Peyer's patch (tissue), 4 donors: ENCODE measurements at regions not wholly inside any gene's neighbourhood (a gene's known extent, or its start where the extent isn't known, plus 50 kb on each side); places are given as distances from the start of the nearest gene placed in this dataset.

Experiments used
- DNase-seq, 3 donors: peaks; one replicate each; pipeline ENCODE4 v3.0.0-alpha.2; 2017 to 2019
- H3K27ac ChIP-seq, 4 donors: fragments of 200-600 bp; sonication (generic); one replicate each; pipeline ENCODE4 v1.5.1; 2016 to 2019
- H3K27me3 ChIP-seq, 2 donors: fragments of 200-600 bp; sonication (generic); one replicate each; pipeline ENCODE4 v1.5.1; 2019
- H3K36me3 ChIP-seq, 3 donors: fragments of 200-600 bp; sonication (generic); one replicate each; pipeline ENCODE4 v1.5.1; 2016 to 2019
- H3K4me1 ChIP-seq, 4 donors: fragments of 200-600 bp; sonication (generic); one replicate each; pipeline ENCODE4 v1.5.1; 2016 to 2019
- H3K4me3 ChIP-seq, 4 donors: fragments of 200-600 bp; sonication (generic); 1 replicate in 3 of 4; 2 replicates in 1 of 4; pipeline ENCODE4 v1.5.1; 2016 to 2019; ENCODE audit warnings: mild to moderate bottlenecking in 1 of 4
- H3K9me3 ChIP-seq, 4 donors: fragments of 200-600 bp; sonication (generic); one replicate each; pipeline ENCODE4 v1.5.1; 2016 to 2019; ENCODE audit warnings: mild to moderate bottlenecking in 1 of 4
- POLR2A ChIP-seq, 2 donors: fragments of 450-650 bp; IDR thresholded peaks; one replicate each; pipeline ENCODE4 v1.5.1; 2017; ENCODE audit warnings: antibody characterized with exemption in 2 of 2, mild to moderate bottlenecking in 2 of 2, moderate library complexity in 2 of 2
- TF ChIP-seq, protein P1 (sequence below), 6 experiments: fragments of 450-650 bp in 4 of 6; fragments of 200-600 bp in 2 of 6; sonication (generic) in 1 of 6; IDR thresholded peaks; one replicate each; pipeline ENCODE4 v1.5.1; 2017 to 2019; ENCODE audit warnings: antibody characterized with exemption in 6 of 6, mild to moderate bottlenecking in 3 of 6, moderate library complexity in 1 of 6

DNA sequence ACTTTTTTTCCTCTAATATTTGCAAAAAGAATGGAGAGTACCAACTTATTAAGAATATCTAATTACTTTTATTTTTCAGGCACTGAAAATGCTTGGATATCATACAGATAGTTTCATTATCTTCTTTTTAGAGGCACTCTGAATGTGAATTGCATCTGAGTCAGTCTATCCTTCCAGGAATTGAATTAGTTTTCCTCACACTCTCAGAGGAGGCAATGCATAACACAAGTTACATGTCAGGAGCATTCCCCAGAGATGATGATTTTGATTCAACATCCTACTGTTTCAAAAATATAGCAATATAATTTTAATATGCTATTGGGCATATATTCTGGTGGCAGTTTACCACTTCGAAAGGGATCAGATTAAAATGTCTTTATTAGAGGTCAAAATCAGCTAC lies 1315.4 kb downstream of the PCDH9 start:
- no peak for DNase-seq
- no peaks in the 10 kb centered on the region for H3K36me3 ChIP-seq
- H3K4me3 ChIP-seq, result no peak overlapping the region
- H3K9me3 ChIP-seq, result peaks cover 0 to 4% (median 0%) of the 10 kb centered on the region in 4 donors
- H3K27me3 ChIP-seq, result no peaks in the 10 kb centered on the region
- TF ChIP-seq, protein P1, sequence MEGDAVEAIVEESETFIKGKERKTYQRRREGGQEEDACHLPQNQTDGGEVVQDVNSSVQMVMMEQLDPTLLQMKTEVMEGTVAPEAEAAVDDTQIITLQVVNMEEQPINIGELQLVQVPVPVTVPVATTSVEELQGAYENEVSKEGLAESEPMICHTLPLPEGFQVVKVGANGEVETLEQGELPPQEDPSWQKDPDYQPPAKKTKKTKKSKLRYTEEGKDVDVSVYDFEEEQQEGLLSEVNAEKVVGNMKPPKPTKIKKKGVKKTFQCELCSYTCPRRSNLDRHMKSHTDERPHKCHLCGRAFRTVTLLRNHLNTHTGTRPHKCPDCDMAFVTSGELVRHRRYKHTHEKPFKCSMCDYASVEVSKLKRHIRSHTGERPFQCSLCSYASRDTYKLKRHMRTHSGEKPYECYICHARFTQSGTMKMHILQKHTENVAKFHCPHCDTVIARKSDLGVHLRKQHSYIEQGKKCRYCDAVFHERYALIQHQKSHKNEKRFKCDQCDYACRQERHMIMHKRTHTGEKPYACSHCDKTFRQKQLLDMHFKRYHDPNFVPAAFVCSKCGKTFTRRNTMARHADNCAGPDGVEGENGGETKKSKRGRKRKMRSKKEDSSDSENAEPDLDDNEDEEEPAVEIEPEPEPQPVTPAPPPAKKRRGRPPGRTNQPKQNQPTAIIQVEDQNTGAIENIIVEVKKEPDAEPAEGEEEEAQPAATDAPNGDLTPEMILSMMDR (IDR thresholded peaks at IDR 0.05), result no peak
- no peak for TF ChIP-seq POLR2A (IDR thresholded peaks at IDR 0.05)
- no peak overlapping the region for H3K27ac ChIP-seq
- H3K4me1 ChIP-seq, result no peaks in the 10 kb centered on the region

GRCh38 chr13:65913173-65913572 lies 1317.0 kb downstream of the PCDH9 start:
- TF ChIP-seq POLR2A (IDR thresholded peaks at IDR 0.05), result no peak
- TF ChIP-seq, protein P1 (IDR thresholded peaks at IDR 0.05), result no peak
- H3K4me1 ChIP-seq, result no peaks in the 10 kb centered on the region
- no peaks in the 10 kb centered on the region for H3K27me3 ChIP-seq
- no peaks in the 10 kb centered on the region for H3K36me3 ChIP-seq
- H3K9me3 ChIP-seq, result peaks cover 0 to 6% (median 0%) of the 10 kb centered on the region in 4 donors
- H3K27ac ChIP-seq, result no peak overlapping the region
- no peak for DNase-seq
- no peak overlapping the region for H3K4me3 ChIP-seq

GRCh38 chr13:65912516-65912915 lies 1317.6 kb downstream of the PCDH9 start:
- no peak overlapping the region for H3K4me3 ChIP-seq
- peaks cover 0 to 6% (median 0%) of the 10 kb centered on the region in 4 donors for H3K9me3 ChIP-seq
- H3K4me1 ChIP-seq, result no peaks in the 10 kb centered on the region
- no peak for DNase-seq
- H3K27me3 ChIP-seq, result no peaks in the 10 kb centered on the region
- no peaks in the 10 kb centered on the region for H3K36me3 ChIP-seq
- no peak overlapping the region for H3K27ac ChIP-seq
- TF ChIP-seq POLR2A (IDR thresholded peaks at IDR 0.05), result no peak
- TF ChIP-seq, protein P1 (IDR thresholded peaks at IDR 0.05), result no peak

DNA sequence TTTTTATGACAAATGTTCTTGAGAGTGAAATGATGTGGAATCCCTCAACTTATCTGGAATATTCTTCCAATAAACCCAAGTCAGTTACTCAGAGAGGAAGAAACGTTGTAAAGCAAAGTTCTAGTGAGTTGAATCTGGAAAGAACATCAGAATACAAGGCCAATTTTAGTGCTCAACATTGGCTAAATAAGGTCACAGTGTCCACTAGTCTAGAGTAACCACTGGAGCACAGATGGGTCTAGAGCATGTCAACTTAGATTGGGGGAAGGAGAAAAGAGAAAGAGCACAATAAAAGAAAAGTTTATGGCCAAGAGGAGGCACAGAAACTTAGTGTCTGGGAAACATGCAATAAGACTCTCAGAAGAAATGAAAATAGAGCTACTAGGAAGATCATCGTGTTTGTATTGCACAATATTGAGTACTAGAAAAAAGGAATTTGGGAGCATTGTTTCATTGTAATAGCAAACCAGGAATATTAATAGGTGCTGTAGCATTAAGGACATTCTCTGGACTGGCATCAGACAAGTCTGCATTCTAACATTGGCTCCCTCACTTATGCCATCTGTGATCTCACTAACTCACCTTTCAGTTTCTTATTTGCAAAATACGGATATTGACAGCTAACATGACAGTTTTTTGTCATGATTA lies 1318.5 kb downstream of the PCDH9 start:
- Histone ChIP-seq H3K4me3 (no peak overlapping the region), H3K27ac (no peak overlapping the region)
- no peak for TF ChIP-seq POLR2A (IDR thresholded peaks at IDR 0.05)
- TF ChIP-seq, protein P1 (IDR thresholded peaks at IDR 0.05), result no peak

DNA sequence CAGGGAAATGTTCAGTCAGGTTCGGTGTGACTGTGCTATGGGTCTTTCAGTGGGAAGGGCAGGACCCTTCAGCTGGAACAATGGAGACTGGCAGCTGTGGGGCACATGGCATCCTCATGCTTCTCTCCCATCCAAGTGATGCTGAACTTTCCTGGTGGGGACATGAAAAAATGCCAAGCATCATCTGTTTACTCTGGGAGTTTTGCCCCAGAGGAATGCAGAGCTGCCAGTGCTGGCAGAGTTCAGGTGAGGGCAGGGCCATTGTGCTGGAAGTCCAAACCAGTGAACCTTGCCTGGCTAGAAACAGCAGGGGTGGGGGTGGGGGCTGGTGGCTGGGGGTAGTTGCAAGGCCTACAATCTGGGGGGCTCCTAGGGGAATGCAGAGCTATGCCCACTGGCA lies 1320.6 kb downstream of the PCDH9 start:
- Histone ChIP-seq H3K4me3 (no peak overlapping the region), H3K36me3 (no peaks in the 10 kb centered on the region), H3K4me1 (no peaks in the 10 kb centered on the region), H3K9me3 (peaks cover 0 to 6% (median 0%) of the 10 kb centered on the region in 4 donors), H3K27ac (no peak overlapping the region), H3K27me3 (no peaks in the 10 kb centered on the region)
- TF ChIP-seq, protein P1 (IDR thresholded peaks at IDR 0.05), result no peak
- TF ChIP-seq POLR2A (IDR thresholded peaks at IDR 0.05), result no peak
- DNase-seq, result no peak

More for the DNA sequence above, 1318.5 kb downstream of the PCDH9 start:
- DNase-seq, result no peak
- Histone ChIP-seq H3K36me3 (no peaks in the 10 kb centered on the region), H3K27me3 (no peaks in the 10 kb centered on the region), H3K9me3 (peaks cover 0 to 6% (median 0%) of the 10 kb centered on the region in 4 donors), H3K4me1 (no peaks in the 10 kb centered on the region)
